ENCODE measurements at regions not wholly inside any gene's neighbourhood (a gene's known extent, or its start where the extent isn't known, plus 50 kb on each side); places are given as distances from the start of the nearest gene placed in this dataset.

DNA sequence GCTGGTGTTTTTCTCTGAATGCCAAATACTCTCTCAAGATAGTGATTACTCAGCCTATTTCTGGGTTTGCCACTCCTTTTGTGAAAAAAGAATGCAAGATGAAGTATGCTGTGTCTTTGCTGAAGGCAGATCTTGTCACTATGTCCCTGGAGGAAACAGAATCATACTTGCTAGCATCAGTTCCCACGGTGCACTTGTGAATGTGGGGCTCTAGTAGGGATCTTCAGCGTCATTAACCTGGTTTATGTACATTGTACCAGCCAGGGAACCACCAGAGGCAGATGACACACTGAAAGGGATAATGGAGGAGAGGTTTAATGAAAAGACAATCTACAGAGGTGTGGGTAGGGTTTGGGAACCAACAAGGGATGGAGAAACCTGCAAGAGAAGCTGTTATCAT lies 131.0 kb upstream of the CXCR4 start:
- H4K20me1 ChIP-seq (ENCODE audit: insufficient read depth, low read length) = no peaks in the 10 kb centered on the region
- H3K79me2 ChIP-seq (ENCODE audit: insufficient read depth, low read length) = no peaks in the 10 kb centered on the region
- no peaks in the 10 kb centered on the region for H3K27me3 ChIP-seq (ENCODE audit: insufficient read depth, low read length)
- H3F3A ChIP-seq (ENCODE audit: insufficient read depth, low read length) = 0 out of 2 replicates have a peak, but pooled peaks cover 1% of the 10 kb centered on the region
- H2AFZ ChIP-seq (ENCODE audit: low read length) = no peak overlapping the region
- no peaks in the 10 kb centered on the region for H3K9me3 ChIP-seq (ENCODE audit: low read length)
- H3K27ac ChIP-seq (ENCODE audit: low read depth, low read length, poor library complexity, severe bottlenecking) = peak overlapping the region; percentile 100
- H3K9me2 ChIP-seq (ENCODE audit: low read depth, low read length) = no peaks in the 10 kb centered on the region
- H3K4me1 ChIP-seq (ENCODE audit: insufficient read depth, low read length, severe bottlenecking) = peaks cover 89% of the 10 kb centered on the region
- TF ChIP-seq, protein P1, sequence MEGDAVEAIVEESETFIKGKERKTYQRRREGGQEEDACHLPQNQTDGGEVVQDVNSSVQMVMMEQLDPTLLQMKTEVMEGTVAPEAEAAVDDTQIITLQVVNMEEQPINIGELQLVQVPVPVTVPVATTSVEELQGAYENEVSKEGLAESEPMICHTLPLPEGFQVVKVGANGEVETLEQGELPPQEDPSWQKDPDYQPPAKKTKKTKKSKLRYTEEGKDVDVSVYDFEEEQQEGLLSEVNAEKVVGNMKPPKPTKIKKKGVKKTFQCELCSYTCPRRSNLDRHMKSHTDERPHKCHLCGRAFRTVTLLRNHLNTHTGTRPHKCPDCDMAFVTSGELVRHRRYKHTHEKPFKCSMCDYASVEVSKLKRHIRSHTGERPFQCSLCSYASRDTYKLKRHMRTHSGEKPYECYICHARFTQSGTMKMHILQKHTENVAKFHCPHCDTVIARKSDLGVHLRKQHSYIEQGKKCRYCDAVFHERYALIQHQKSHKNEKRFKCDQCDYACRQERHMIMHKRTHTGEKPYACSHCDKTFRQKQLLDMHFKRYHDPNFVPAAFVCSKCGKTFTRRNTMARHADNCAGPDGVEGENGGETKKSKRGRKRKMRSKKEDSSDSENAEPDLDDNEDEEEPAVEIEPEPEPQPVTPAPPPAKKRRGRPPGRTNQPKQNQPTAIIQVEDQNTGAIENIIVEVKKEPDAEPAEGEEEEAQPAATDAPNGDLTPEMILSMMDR (IDR thresholded peaks at IDR 0.05; ENCODE audit: low read length) = no peak
- TF ChIP-seq EZH2 (IDR thresholded peaks at IDR 0.05; ENCODE audit: borderline replicate concordance, low read length) = no peak
- H3K4me3 ChIP-seq (ENCODE audit: low read depth, low read length, poor library complexity, severe bottlenecking) = no peak overlapping the region
- H3K4me2 ChIP-seq (ENCODE audit: low read length) = no peak overlapping the region
- H3K9ac ChIP-seq (ENCODE audit: low read length) = no peak overlapping the region
- no peaks in the 10 kb centered on the region for H3K36me3 ChIP-seq (ENCODE audit: insufficient read depth, low read length)

DNA sequence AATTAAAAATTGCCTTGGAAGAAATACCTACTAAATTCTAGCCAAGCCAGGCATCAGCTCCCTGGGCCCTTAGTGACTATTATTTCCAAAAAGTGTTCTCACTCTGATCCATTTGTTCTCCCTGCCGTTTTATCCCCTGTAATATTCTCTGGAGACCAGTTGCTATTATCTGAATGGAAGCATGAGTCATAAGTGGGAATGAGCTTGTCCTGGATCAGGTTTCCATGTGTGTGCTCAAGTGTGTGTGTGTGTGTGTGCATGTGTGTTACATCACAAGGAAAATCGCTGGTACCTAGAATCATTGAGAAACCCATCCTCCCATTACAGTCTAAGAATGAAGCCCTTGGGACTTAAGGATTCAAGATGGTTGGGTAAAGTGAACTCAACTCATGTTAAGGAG lies 130.3 kb upstream of the CXCR4 start:
- Histone ChIP-seq H3K27ac (ENCODE audit: low read depth, low read length, poor library complexity, severe bottlenecking) (peak overlapping the region; percentile 100), H3K27me3 (ENCODE audit: insufficient read depth, low read length) (no peaks in the 10 kb centered on the region), H3K9ac (ENCODE audit: low read length) (no peak overlapping the region), H3K9me2 (ENCODE audit: low read depth, low read length) (no peaks in the 10 kb centered on the region), H2AFZ (ENCODE audit: low read length) (no peak overlapping the region), H3K36me3 (ENCODE audit: insufficient read depth, low read length) (no peaks in the 10 kb centered on the region), H3F3A (ENCODE audit: insufficient read depth, low read length) (no peaks in the 10 kb centered on the region), H3K4me2 (ENCODE audit: low read length) (no peak overlapping the region), H3K4me1 (ENCODE audit: insufficient read depth, low read length, severe bottlenecking) (peaks cover 89% of the 10 kb centered on the region), H3K9me3 (ENCODE audit: low read length) (no peaks in the 10 kb centered on the region), H3K4me3 (ENCODE audit: low read depth, low read length, poor library complexity, severe bottlenecking) (no peak overlapping the region), H3K79me2 (ENCODE audit: insufficient read depth, low read length) (no peaks in the 10 kb centered on the region), H4K20me1 (ENCODE audit: insufficient read depth, low read length) (no peaks in the 10 kb centered on the region)
- no peak for TF ChIP-seq EZH2 (IDR thresholded peaks at IDR 0.05; ENCODE audit: borderline replicate concordance, low read length)
- TF ChIP-seq, protein P1 (IDR thresholded peaks at IDR 0.05; ENCODE audit: low read length) = no peak

DNA sequence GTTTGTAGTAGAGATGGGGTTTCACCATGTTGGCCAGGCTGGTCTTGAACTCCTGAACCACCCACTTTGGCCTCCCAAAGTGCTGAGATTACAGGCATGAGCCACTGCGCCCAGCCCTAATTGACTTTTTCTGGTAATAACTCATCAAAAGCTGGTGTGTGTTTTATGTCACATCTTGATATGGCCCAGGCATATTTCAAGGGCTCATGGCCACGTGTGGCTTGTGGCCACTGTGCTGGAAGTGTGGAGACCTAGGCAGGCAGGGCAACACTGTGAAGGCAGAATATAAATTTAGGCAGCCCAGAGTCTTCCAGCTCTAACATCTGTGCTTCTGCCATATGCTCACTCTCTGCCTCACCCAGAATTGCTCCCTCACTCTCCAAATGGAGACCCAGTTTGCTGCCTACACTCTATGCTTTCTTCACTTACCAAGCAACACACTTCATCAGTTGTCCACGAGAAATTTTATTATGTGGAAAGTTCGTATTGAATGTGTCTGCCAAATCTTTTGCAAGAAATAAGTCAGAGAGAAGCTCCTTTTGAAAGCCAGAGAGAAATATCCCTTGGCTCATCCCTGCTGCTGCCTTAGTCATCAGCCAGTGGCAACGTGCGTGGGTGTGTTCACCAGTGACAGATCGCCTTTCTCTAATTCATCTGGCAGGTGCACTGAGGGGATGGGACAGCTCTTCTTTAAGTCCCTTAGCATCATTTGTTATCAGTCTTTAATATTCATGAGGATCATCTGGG lies 129.4 kb upstream of the CXCR4 start:
- Histone ChIP-seq H3K9me3 (ENCODE audit: low read length) (no peaks in the 10 kb centered on the region), H3K27ac (ENCODE audit: low read depth, low read length, poor library complexity, severe bottlenecking) (peak overlapping the region; percentile 100), H3K4me1 (ENCODE audit: insufficient read depth, low read length, severe bottlenecking) (peaks cover 89% of the 10 kb centered on the region), H3K4me3 (ENCODE audit: low read depth, low read length, poor library complexity, severe bottlenecking) (no peak overlapping the region), H2AFZ (ENCODE audit: low read length) (no peak overlapping the region), H3F3A (ENCODE audit: insufficient read depth, low read length) (no peaks in the 10 kb centered on the region), H3K9ac (ENCODE audit: low read length) (no peak overlapping the region), H3K36me3 (ENCODE audit: insufficient read depth, low read length) (no peaks in the 10 kb centered on the region), H3K27me3 (ENCODE audit: insufficient read depth, low read length) (no peaks in the 10 kb centered on the region), H4K20me1 (ENCODE audit: insufficient read depth, low read length) (no peaks in the 10 kb centered on the region), H3K9me2 (ENCODE audit: low read depth, low read length) (no peaks in the 10 kb centered on the region), H3K79me2 (ENCODE audit: insufficient read depth, low read length) (no peaks in the 10 kb centered on the region), H3K4me2 (ENCODE audit: low read length) (no peak overlapping the region)
- TF ChIP-seq, protein P1 (IDR thresholded peaks at IDR 0.05; ENCODE audit: low read length) = no peak
- no peak for TF ChIP-seq EZH2 (IDR thresholded peaks at IDR 0.05; ENCODE audit: borderline replicate concordance, low read length)
